Stimulated activated CD4-positive, alpha-beta T cell treated with anti-CD3 and anti-CD28 coated beads, Interleukin-1b, Interleukin-23, amount 100 ng/mL, for 48 hours (primary cell): ENCODE measurements at regions not wholly inside any gene's neighbourhood (a gene's known extent, or its start where the extent isn't known, plus 50 kb on each side); places are given as distances from the start of the nearest gene placed in this dataset.

Source experiments
- DNase-seq: peaks from one replicate; pipeline ENCODE4 v3.0.0-alpha.2; 2020

GRCh38 chr2:15782009-15782751 lies 158.2 kb upstream of the MYCN start:
- no peak for DNase-seq

GRCh38 chr2:15782769-15783294 lies 157.5 kb upstream of the MYCN start:
- DNase-seq: no peak

- DNase-seq: no peak
These were observed 156.9 kb upstream of the MYCN start for GRCh38 chr2:15783489-15783888.

- DNase-seq: no peak
These were observed 156.1 kb upstream of the MYCN start for GRCh38 chr2:15784106-15784885.

GRCh38 chr2:15784886-15785801 lies 155.2 kb upstream of the MYCN start:
- DNase-seq: no peak

GRCh38 chr2:15786003-15786654 lies 154.2 kb upstream of the MYCN start:
- DNase-seq: no peak

- no peak for DNase-seq
These were observed 153.4 kb upstream of the MYCN start for GRCh38 chr2:15786901-15787300.

GRCh38 chr2:15787535-15788454 lies 152.6 kb upstream of the MYCN start:
- DNase-seq: no peak

- no peak for DNase-seq
These were observed 151.9 kb upstream of the MYCN start for GRCh38 chr2:15788455-15788829.

- no peak for DNase-seq
These were observed 151.5 kb upstream of the MYCN start for GRCh38 chr2:15788830-15789229.

- no peak for DNase-seq
These were observed 150.8 kb upstream of the MYCN start for GRCh38 chr2:15789381-15790062.

- DNase-seq: no peak
These were observed 150.0 kb upstream of the MYCN start for GRCh38 chr2:15790326-15790725.

GRCh38 chr2:15790838-15791237 lies 149.5 kb upstream of the MYCN start:
- DNase-seq: no peak

- DNase-seq: no peak
These were observed 149.1 kb upstream of the MYCN start for GRCh38 chr2:15791294-15791693.

- DNase-seq: no peak
These were observed 148.0 kb upstream of the MYCN start for GRCh38 chr2:15792331-15792730.

- no peak for DNase-seq
These were observed 147.1 kb upstream of the MYCN start for GRCh38 chr2:15793078-15793913.

- DNase-seq: no peak
These were observed 146.4 kb upstream of the MYCN start for GRCh38 chr2:15793978-15794377.

- DNase-seq: no peak
These were observed 145.7 kb upstream of the MYCN start for GRCh38 chr2:15794608-15795134.

GRCh38 chr2:15795426-15795825 lies 144.9 kb upstream of the MYCN start:
- no peak for DNase-seq
